Stomach (tissue), 8 donors: ENCODE measurements at regions not wholly inside any gene's neighbourhood (a gene's known extent, or its start where the extent isn't known, plus 50 kb on each side); places are given as distances from the start of the nearest gene placed in this dataset.

ENCODE experiments used
- DNase-seq, 2 donors: peaks; one replicate each; pipeline versions ENCODE4 v3.0.0 to v3.0.0-alpha.2; 2013 to 2019
- H3K27ac ChIP-seq, 5 donors: fragments of 200-600 bp in 4 of 5; sonication (generic) in 4 of 5; one replicate each; pipeline ENCODE4 v1.5.1; 2013 to 2019; ENCODE audit warnings: mild to moderate bottlenecking in 1 of 5, moderate library complexity in 1 of 5
- H3K27me3 ChIP-seq, 3 donors: fragments of 200-600 bp; sonication (generic); one replicate each; pipeline ENCODE4 v1.5.1; 2017 to 2019; ENCODE audit warnings: mixed run types in 1 of 3
- H3K36me3 ChIP-seq, 4 donors: fragments of 200-600 bp; sonication (generic); 1 replicate in 3 of 4; 2 replicates in 1 of 4; pipeline ENCODE4 v1.5.1; 2016 to 2019
- H3K4me1 ChIP-seq, 4 donors: fragments of 200-600 bp; sonication (generic); one replicate each; pipeline ENCODE4 v1.5.1; 2016 to 2019
- H3K4me3 ChIP-seq, 4 donors: fragments of 200-600 bp; sonication (generic) in 3 of 4; one replicate each; pipeline ENCODE4 v1.5.1; 2016 to 2019; ENCODE audit warnings: mild to moderate bottlenecking in 1 of 4
- H3K9me3 ChIP-seq, 4 donors: fragments of 200-600 bp; sonication (generic); one replicate each; pipeline ENCODE4 v1.5.1; 2016 to 2019
- EP300 ChIP-seq: sonication (generic); formaldehyde crosslinking; IDR thresholded peaks from one replicate; pipeline ENCODE4 v1.6.1; 2017; ENCODE audit warnings: antibody characterized with exemption
- POLR2A ChIP-seq, 4 donors: fragments of 450-650 bp; IDR thresholded peaks; one replicate each; pipeline ENCODE4 v1.6.1; 2016; ENCODE audit warnings: antibody characterized with exemption in 4 of 4, control low read depth in 2 of 4, mild to moderate bottlenecking in 1 of 4, moderate library complexity in 1 of 4
- POLR2AphosphoS5 ChIP-seq, 3 donors: sonication (generic); formaldehyde crosslinking; IDR thresholded peaks; one replicate each; pipeline ENCODE4 v1.6.1; 2016; ENCODE audit warnings: antibody characterized with exemption in 3 of 3
- WGBS, 5 donors: extraction: QIAGEN DNeasy Blood & Tissue Kit in 3 of 5; methylation state at CpG; one replicate each; pipeline versions ENCODE4 v1.1.5 to v1.1.7; 2013 to 2018; 5-methylcytosine and 5-hydroxymethylcytosine counted together
- intact Hi-C: fragments of 100-400 bp; cut with DNase I; formaldehyde crosslinking; loops from one replicate; pipeline ENCODE4 v1.15.1; 2023; ENCODE audit warnings: low total_unique reads
- TF ChIP-seq, protein P1 (sequence below), 7 experiments: fragments of 450-650 bp in 4 of 7; fragments of 200-600 bp in 3 of 7; sonication (generic) in 3 of 7; IDR thresholded peaks; one replicate each; pipeline ENCODE4 v1.5.1; 2016 to 2019; ENCODE audit warnings: antibody characterized with exemption in 7 of 7, control low read depth in 2 of 7, mild to moderate bottlenecking in 1 of 7
- donor health status: healthy with polysubstance abuse.
- donor health status: Bipolar disorder and iron deficiency.
- donor health status: healthy.

- Histone ChIP-seq H3K4me1 (no peaks in the 10 kb centered on the region), H3K27ac (no peak overlapping the region), H3K36me3 (no peaks in the 10 kb centered on the region), H3K9me3 (no peaks in the 10 kb centered on the region), H3K27me3 (peaks cover 0 to 14% (median 0%) of the 10 kb centered on the region in 3 donors), H3K4me3 (no peak overlapping the region)
- WGBS, 5 donors, result 87 to 97% (median 91%) methylated on average over 3 of the region's 3 CpGs
- no peak for DNase-seq
- TF ChIP-seq POLR2A (IDR thresholded peaks at IDR 0.05) (no peak), POLR2AphosphoS5 (IDR thresholded peaks at IDR 0.05) (no peak), EP300 (no peak)
- TF ChIP-seq, protein P1, sequence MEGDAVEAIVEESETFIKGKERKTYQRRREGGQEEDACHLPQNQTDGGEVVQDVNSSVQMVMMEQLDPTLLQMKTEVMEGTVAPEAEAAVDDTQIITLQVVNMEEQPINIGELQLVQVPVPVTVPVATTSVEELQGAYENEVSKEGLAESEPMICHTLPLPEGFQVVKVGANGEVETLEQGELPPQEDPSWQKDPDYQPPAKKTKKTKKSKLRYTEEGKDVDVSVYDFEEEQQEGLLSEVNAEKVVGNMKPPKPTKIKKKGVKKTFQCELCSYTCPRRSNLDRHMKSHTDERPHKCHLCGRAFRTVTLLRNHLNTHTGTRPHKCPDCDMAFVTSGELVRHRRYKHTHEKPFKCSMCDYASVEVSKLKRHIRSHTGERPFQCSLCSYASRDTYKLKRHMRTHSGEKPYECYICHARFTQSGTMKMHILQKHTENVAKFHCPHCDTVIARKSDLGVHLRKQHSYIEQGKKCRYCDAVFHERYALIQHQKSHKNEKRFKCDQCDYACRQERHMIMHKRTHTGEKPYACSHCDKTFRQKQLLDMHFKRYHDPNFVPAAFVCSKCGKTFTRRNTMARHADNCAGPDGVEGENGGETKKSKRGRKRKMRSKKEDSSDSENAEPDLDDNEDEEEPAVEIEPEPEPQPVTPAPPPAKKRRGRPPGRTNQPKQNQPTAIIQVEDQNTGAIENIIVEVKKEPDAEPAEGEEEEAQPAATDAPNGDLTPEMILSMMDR (IDR thresholded peaks at IDR 0.05), result no peak
- intact Hi-C loops, result no loop called here
Observed at GRCh38 chr16:73563709-73564108, 515.8 kb upstream of the ZFHX3 start.

DNA sequence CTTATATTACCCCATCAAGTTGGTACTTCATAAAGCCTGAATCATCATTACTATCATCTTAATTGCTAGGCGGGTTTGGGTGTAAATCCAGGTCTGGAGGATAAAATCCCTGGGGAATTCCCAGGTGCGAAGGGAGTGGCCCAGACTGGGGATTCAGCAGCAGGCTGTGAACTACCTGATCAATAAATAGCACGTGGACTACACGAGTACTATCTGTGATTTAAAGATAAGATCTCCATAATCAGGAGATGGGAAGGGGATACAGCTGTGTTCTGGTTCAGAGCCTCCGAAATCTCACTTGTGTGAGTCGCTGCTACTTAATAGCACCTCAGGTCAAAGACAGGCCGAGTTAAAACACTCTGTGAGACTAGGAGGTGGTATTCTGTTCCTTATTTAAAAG, 512.6 kb upstream of the ZFHX3 start:
- Histone ChIP-seq H3K27me3 (no peaks in the 10 kb centered on the region), H3K4me1 (no peaks in the 10 kb centered on the region), H3K27ac (no peak overlapping the region), H3K36me3 (no peaks in the 10 kb centered on the region), H3K4me3 (no peak overlapping the region), H3K9me3 (no peaks in the 10 kb centered on the region)
- WGBS, 5 donors, result 57 to 66% (median 59%) methylated on average over 7 of the region's 7 CpGs
- intact Hi-C loops, result no loop called here
- TF ChIP-seq, protein P1 (IDR thresholded peaks at IDR 0.05), result no peak
- TF ChIP-seq EP300, result no peak
- TF ChIP-seq POLR2AphosphoS5 (IDR thresholded peaks at IDR 0.05), result no peak
- TF ChIP-seq POLR2A (IDR thresholded peaks at IDR 0.05), result no peak
- DNase-seq, result no peak

- intact Hi-C loops, result no loop called here
- Histone ChIP-seq H3K4me3 (no peak overlapping the region), H3K4me1 (no peaks in the 10 kb centered on the region), H3K27me3 (peaks cover 0 to 8% (median 0%) of the 10 kb centered on the region in 3 donors), H3K27ac (no peak overlapping the region), H3K9me3 (no peaks in the 10 kb centered on the region), H3K36me3 (no peaks in the 10 kb centered on the region)
- no peak for DNase-seq
- TF ChIP-seq EP300, result no peak
- TF ChIP-seq POLR2AphosphoS5 (IDR thresholded peaks at IDR 0.05), result no peak
- TF ChIP-seq POLR2A (IDR thresholded peaks at IDR 0.05), result no peak
- TF ChIP-seq, protein P1 (IDR thresholded peaks at IDR 0.05), result no peak
- 82 to 91% (median 88%) methylated on average over 7 of the region's 7 CpGs for WGBS, 5 donors
Observed at GRCh38 chr16:73558219-73558618, 510.3 kb upstream of the ZFHX3 start.

GRCh38 chr16:73553941-73554660, 506.2 kb upstream of the ZFHX3 start:
- peaks cover 0 to 27% (median 6%) of the 10 kb centered on the region in 3 donors for H3K27me3 ChIP-seq
- no peak for DNase-seq
- no peak overlapping the region for H3K27ac ChIP-seq
- H3K4me1 ChIP-seq, result no peaks in the 10 kb centered on the region
- WGBS, 5 donors, result 71 to 78% (median 76%) methylated on average over 10 of the region's 10 CpGs
- intact Hi-C loops, result no loop called here
- TF ChIP-seq POLR2AphosphoS5 (IDR thresholded peaks at IDR 0.05) (no peak), POLR2A (IDR thresholded peaks at IDR 0.05) (no peak), EP300 (no peak)
- TF ChIP-seq, protein P1 (IDR thresholded peaks at IDR 0.05), result no peak
- no peaks in the 10 kb centered on the region for H3K36me3 ChIP-seq
- H3K4me3 ChIP-seq, result no peak overlapping the region
- H3K9me3 ChIP-seq, result no peaks in the 10 kb centered on the region
